Dermis microvascular lymphatic vessel endothelial cell (primary cell): ENCODE measurements at regions not wholly inside any gene's neighbourhood (a gene's known extent, or its start where the extent isn't known, plus 50 kb on each side); places are given as distances from the start of the nearest gene placed in this dataset.
A peak's percentile ranks its signal among the peaks of the same experiment; 100 is the strongest.

Experiments used
- DNase-seq, 2 donors: peaks; one replicate each; pipeline versions ENCODE4 v3.0.0 to v3.0.0-alpha.2; 2010; ENCODE audit warnings: low read depth in 2 of 2

GRCh38 chr2:238963161-238963970 is 115.5 kb downstream of the TWIST2 start:
- DNase-seq, result peak in 1 of 2 donors; percentile 66

GRCh38 chr2:238963971-238964328 is 116.1 kb downstream of the TWIST2 start:
- DNase-seq, result no peak

GRCh38 chr2:238964544-238965067 is 116.7 kb downstream of the TWIST2 start:
- no peak for DNase-seq

- no peak for DNase-seq
Measured at GRCh38 chr2:238965371-238966071, 117.6 kb downstream of the TWIST2 start.

GRCh38 chr2:238966072-238966937 is 118.4 kb downstream of the TWIST2 start:
- no peak for DNase-seq

- peak in 1 of 2 donors; percentile 59 for DNase-seq
Measured at GRCh38 chr2:238967031-238967977, 119.4 kb downstream of the TWIST2 start.

GRCh38 chr2:238967978-238968360 is 120.1 kb downstream of the TWIST2 start:
- no peak for DNase-seq

GRCh38 chr2:238968616-238969384 is 120.9 kb downstream of the TWIST2 start:
- no peak for DNase-seq

GRCh38 chr2:238969857-238970256 is 122.0 kb downstream of the TWIST2 start:
- no peak for DNase-seq

- DNase-seq, result peak in 1 of 2 donors; percentile 74
Measured at GRCh38 chr2:238970553-238971081, 122.7 kb downstream of the TWIST2 start.

GRCh38 chr2:238971318-238972145 is 123.6 kb downstream of the TWIST2 start:
- no peak for DNase-seq

GRCh38 chr2:238972146-238972445 is 124.2 kb downstream of the TWIST2 start:
- no peak for DNase-seq

- peak; percentile 78 to 90 for DNase-seq
Measured at GRCh38 chr2:238973038-238973739, 125.3 kb downstream of the TWIST2 start.

- peak; percentile 63 to 80 for DNase-seq
Measured at GRCh38 chr2:238974081-238974480, 126.2 kb downstream of the TWIST2 start.

- peak; percentile 90 to 98 for DNase-seq
Measured at GRCh38 chr2:238974501-238975166, 126.7 kb downstream of the TWIST2 start.

GRCh38 chr2:238975408-238975807 is 127.5 kb downstream of the TWIST2 start:
- no peak for DNase-seq

- DNase-seq, result no peak
Measured at GRCh38 chr2:238978497-238978896, 130.6 kb downstream of the TWIST2 start.

- DNase-seq, result no peak
Measured at GRCh38 chr2:238979636-238980035, 131.8 kb downstream of the TWIST2 start.
